Sigmoid colon (tissue), 4 donors: ENCODE measurements at regions not wholly inside any gene's neighbourhood (a gene's known extent, or its start where the extent isn't known, plus 50 kb on each side); places are given as distances from the start of the nearest gene placed in this dataset.
"Not testable (repeated sequence)": the region's sequence is repeated elsewhere in the genome, so short reads cannot be mapped to it uniquely, and the experiment has no call there.

ENCODE experiments used
- EP300 ChIP-seq, 4 donors: sonication (generic); formaldehyde crosslinking; IDR thresholded peaks; one replicate each; pipeline ENCODE4 v1.6.1; 2017; ENCODE audit warnings: antibody characterized with exemption in 4 of 4
- POLR2AphosphoS5 ChIP-seq, 4 donors: sonication (generic); formaldehyde crosslinking; IDR thresholded peaks; one replicate each; pipeline ENCODE4 v1.6.1; 2017; ENCODE audit warnings: antibody characterized with exemption in 4 of 4
- TF ChIP-seq, protein P1 (sequence below), 4 experiments: fragments of 450-650 bp in 3 of 4; fragments of 200-600 bp in 1 of 4; IDR thresholded peaks; one replicate each; pipeline ENCODE4 v1.5.1; 2016 to 2019; ENCODE audit warnings: antibody characterized with exemption in 4 of 4, mild to moderate bottlenecking in 3 of 4, moderate library complexity in 2 of 4

DNA sequence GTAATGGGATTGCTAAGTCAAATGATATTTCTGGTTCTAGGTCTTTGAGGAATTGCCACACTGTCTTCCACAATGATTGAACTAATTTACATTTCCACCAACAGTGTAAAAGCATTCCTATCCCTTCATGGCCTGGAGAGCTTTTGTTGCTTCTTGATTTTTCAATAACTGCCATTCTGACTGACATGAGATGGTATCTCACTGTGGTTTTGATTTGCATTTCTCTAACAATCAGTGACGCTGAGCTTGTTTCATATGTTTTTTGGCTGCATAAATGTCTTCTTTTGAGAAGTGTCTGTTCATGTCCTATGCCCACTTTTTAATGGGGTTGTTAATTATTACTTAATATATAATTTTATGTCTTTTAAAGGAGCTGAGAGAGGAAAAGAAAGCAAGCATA is 177.7 kb upstream of the VLDLR start:
- TF ChIP-seq, protein P1, sequence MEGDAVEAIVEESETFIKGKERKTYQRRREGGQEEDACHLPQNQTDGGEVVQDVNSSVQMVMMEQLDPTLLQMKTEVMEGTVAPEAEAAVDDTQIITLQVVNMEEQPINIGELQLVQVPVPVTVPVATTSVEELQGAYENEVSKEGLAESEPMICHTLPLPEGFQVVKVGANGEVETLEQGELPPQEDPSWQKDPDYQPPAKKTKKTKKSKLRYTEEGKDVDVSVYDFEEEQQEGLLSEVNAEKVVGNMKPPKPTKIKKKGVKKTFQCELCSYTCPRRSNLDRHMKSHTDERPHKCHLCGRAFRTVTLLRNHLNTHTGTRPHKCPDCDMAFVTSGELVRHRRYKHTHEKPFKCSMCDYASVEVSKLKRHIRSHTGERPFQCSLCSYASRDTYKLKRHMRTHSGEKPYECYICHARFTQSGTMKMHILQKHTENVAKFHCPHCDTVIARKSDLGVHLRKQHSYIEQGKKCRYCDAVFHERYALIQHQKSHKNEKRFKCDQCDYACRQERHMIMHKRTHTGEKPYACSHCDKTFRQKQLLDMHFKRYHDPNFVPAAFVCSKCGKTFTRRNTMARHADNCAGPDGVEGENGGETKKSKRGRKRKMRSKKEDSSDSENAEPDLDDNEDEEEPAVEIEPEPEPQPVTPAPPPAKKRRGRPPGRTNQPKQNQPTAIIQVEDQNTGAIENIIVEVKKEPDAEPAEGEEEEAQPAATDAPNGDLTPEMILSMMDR (IDR thresholded peaks at IDR 0.05), result not testable (repeated sequence)
- TF ChIP-seq EP300, POLR2AphosphoS5 (IDR thresholded peaks at IDR 0.05): not testable (repeated sequence)
